Gastrocnemius medialis (tissue), 4 donors: ENCODE measurements at regions not wholly inside any gene's neighbourhood (a gene's known extent, or its start where the extent isn't known, plus 50 kb on each side); places are given as distances from the start of the nearest gene placed in this dataset.

Source experiments
- ATAC-seq, 2 donors: fragments of 150-250 bp; one replicate each; pipeline ENCODE4 v1.9.1; 2016
- DNase-seq, 2 donors: peaks; one replicate each; pipeline ENCODE4 v3.0.0-alpha.2; 2019
- H3K27ac ChIP-seq, 4 donors: fragments of 200-600 bp; sonication (generic); 1 replicate in 1 of 4; 2 replicates in 3 of 4; pipeline ENCODE4 v1.5.1; 2016 to 2018; ENCODE audit warnings: mild to moderate bottlenecking in 2 of 4, moderate library complexity in 1 of 4
- H3K27me3 ChIP-seq, 3 donors: fragments of 200-600 bp; sonication (generic) in 2 of 3; 1 replicate in 1 of 3; 2 replicates in 2 of 3; pipeline versions ENCODE4 v1.5.1 to v1.6.0; 2016 to 2019; ENCODE audit warnings: mild to moderate bottlenecking in 1 of 3, moderate library complexity in 1 of 3
- H3K36me3 ChIP-seq, 2 donors: fragments of 200-600 bp; sonication (generic) in 1 of 2; one replicate each; pipeline ENCODE4 v1.5.1; 2017 to 2018
- H3K4me1 ChIP-seq, 2 donors: fragments of 200-600 bp; sonication (generic) in 1 of 2; one replicate each; pipeline ENCODE4 v1.5.1; 2016 to 2017; ENCODE audit warnings: mild to moderate bottlenecking in 2 of 2
- H3K4me3 ChIP-seq, 4 donors: fragments of 200-600 bp; sonication (generic) in 3 of 4; 1 replicate in 1 of 4; 2 replicates in 3 of 4; pipeline ENCODE4 v1.5.1; 2016 to 2019; ENCODE audit warnings: mild to moderate bottlenecking in 2 of 4
- H3K9me3 ChIP-seq, 3 donors: fragments of 200-600 bp; sonication (generic) in 2 of 3; 1 replicate in 1 of 3; 2 replicates in 2 of 3; pipeline ENCODE4 v1.5.1; 2016 to 2019
- POLR2A ChIP-seq, 2 donors: fragments of 450-650 bp; IDR thresholded peaks; one replicate each; pipeline ENCODE4 v1.6.1; 2017; ENCODE audit warnings: antibody characterized with exemption in 2 of 2, mild to moderate bottlenecking in 2 of 2, moderate library complexity in 2 of 2
- in situ Hi-C, 4 donors: fragments of 200-750 bp; cut with MboI; loops; one replicate each; pipeline versions ENCODE4 v1.15.0 to v1.8.0; 2017; ENCODE audit warnings: low sequenced_read_pairs in 4 of 4
- intact Hi-C: fragments of 100-400 bp; cut with DNase I; formaldehyde crosslinking; loops from one replicate; pipeline ENCODE4 v1.15.1; 2023; ENCODE audit warnings: low total_unique reads
- TF ChIP-seq, protein P1 (sequence below), 5 experiments: fragments of 450-650 bp in 3 of 5; fragments of 200-600 bp in 2 of 5; sonication (generic) in 2 of 5; IDR thresholded peaks in 4 of 5; conservative IDR thresholded peaks in 1 of 5; 1 replicate in 4 of 5; 2 replicates in 1 of 5; pipeline ENCODE4 v1.5.1; 2016 to 2019; ENCODE audit warnings: antibody characterized with exemption in 5 of 5, mild to moderate bottlenecking in 3 of 5, moderate library complexity in 3 of 5

DNA sequence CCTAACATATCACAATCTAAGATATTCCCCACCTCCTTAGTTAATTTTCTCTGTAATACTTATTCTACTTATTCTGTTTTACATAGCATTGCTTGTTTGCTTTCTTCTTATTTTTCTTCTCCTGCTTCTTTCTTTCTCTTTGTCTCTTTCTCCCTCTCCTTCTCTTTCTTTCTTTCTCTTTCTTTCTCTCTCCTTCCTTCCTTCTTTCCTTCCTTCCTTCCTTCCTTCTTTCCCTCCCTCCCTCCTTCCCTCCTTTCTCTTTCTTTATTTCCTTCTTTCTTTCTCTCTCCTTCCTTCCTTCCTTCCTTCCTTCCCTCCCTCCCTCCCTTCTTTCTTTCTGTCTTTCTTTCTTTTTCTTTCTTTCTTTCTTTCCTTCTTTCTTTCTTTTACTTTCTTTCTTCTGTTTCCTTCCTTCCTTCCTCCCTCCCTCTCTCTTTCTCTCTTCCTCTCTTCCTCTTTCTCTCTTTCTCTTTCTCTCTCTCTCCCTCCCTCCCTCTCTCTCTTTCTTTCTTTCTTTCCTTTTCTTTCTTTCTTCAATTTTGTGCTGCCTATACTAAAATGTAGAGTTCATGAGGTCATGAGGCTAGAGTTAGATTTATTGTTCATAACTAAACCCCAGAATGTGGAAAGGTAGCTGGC lies 445.4 kb downstream of the GATA3 start:
- H3K27me3 ChIP-seq = no peaks in the 10 kb centered on the region
- H3K36me3 ChIP-seq = no peaks in the 10 kb centered on the region
- no peak overlapping the region for H3K4me3 ChIP-seq
- ATAC-seq (no peak), DNase-seq (no peak)
- H3K27ac ChIP-seq = no peak overlapping the region
- intact Hi-C loops = no loop called here
- no peak for TF ChIP-seq POLR2A (IDR thresholded peaks at IDR 0.05)
- TF ChIP-seq, protein P1, sequence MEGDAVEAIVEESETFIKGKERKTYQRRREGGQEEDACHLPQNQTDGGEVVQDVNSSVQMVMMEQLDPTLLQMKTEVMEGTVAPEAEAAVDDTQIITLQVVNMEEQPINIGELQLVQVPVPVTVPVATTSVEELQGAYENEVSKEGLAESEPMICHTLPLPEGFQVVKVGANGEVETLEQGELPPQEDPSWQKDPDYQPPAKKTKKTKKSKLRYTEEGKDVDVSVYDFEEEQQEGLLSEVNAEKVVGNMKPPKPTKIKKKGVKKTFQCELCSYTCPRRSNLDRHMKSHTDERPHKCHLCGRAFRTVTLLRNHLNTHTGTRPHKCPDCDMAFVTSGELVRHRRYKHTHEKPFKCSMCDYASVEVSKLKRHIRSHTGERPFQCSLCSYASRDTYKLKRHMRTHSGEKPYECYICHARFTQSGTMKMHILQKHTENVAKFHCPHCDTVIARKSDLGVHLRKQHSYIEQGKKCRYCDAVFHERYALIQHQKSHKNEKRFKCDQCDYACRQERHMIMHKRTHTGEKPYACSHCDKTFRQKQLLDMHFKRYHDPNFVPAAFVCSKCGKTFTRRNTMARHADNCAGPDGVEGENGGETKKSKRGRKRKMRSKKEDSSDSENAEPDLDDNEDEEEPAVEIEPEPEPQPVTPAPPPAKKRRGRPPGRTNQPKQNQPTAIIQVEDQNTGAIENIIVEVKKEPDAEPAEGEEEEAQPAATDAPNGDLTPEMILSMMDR (IDR thresholded peaks at IDR 0.05 in 4 of 5, conservative IDR thresholded peaks at IDR 0.05 in 1 of 5) = no peak
- H3K4me1 ChIP-seq = no peaks in the 10 kb centered on the region
- in situ Hi-C loops = no loop called here
- no peaks in the 10 kb centered on the region for H3K9me3 ChIP-seq

DNA sequence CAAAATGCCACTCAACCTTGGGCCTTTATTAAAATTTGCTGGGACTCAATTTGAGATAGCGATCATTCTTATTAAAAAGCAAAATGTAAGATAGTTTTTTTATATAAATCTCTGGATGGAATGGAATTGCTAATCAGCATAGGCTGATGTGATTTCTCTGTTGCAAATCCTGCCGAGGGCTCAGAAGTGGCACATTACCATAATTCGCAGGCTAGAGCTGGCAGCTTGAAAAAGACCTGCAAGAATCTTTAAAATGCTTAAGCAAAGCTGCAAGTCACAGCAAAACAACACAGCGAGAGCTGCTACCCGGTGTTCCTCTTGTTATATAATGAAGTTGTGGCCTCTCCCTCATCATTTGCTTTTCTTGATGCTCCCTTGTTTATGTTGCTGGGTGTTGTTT lies 448.1 kb downstream of the GATA3 start:
- intact Hi-C loops = no loop called here
- Histone ChIP-seq H3K27ac (no peak overlapping the region), H3K9me3 (no peaks in the 10 kb centered on the region), H3K27me3 (no peaks in the 10 kb centered on the region), H3K4me3 (no peak overlapping the region), H3K36me3 (no peaks in the 10 kb centered on the region), H3K4me1 (no peaks in the 10 kb centered on the region)
- ATAC-seq (no peak), DNase-seq (no peak)
- TF ChIP-seq, protein P1 (IDR thresholded peaks at IDR 0.05 in 4 of 5, conservative IDR thresholded peaks at IDR 0.05 in 1 of 5) = no peak
- TF ChIP-seq POLR2A (IDR thresholded peaks at IDR 0.05) = no peak
- in situ Hi-C loops = no loop called here

GRCh38 chr10:8504499-8504898 lies 450.0 kb downstream of the GATA3 start:
- ATAC-seq (no peak), DNase-seq (no peak)
- no peaks in the 10 kb centered on the region for H3K4me1 ChIP-seq
- H3K9me3 ChIP-seq = no peaks in the 10 kb centered on the region
- in situ Hi-C loops (no loop called here), intact Hi-C loops (no loop called here)
- no peak overlapping the region for H3K4me3 ChIP-seq
- no peaks in the 10 kb centered on the region for H3K36me3 ChIP-seq
- TF ChIP-seq, protein P1 (IDR thresholded peaks at IDR 0.05 in 4 of 5, conservative IDR thresholded peaks at IDR 0.05 in 1 of 5) = no peak
- TF ChIP-seq POLR2A (IDR thresholded peaks at IDR 0.05) = no peak
- H3K27ac ChIP-seq = no peak overlapping the region
- H3K27me3 ChIP-seq = no peaks in the 10 kb centered on the region

- intact Hi-C loops = no loop called here
- no peaks in the 10 kb centered on the region for H3K9me3 ChIP-seq
- no peaks in the 10 kb centered on the region for H3K27me3 ChIP-seq
- in situ Hi-C loops = no loop called here
- H3K27ac ChIP-seq = no peak overlapping the region
- ATAC-seq (no peak), DNase-seq (no peak)
- no peaks in the 10 kb centered on the region for H3K4me1 ChIP-seq
- no peaks in the 10 kb centered on the region for H3K36me3 ChIP-seq
- TF ChIP-seq, protein P1 (IDR thresholded peaks at IDR 0.05 in 4 of 5, conservative IDR thresholded peaks at IDR 0.05 in 1 of 5) = no peak
- TF ChIP-seq POLR2A (IDR thresholded peaks at IDR 0.05) = no peak
- no peak overlapping the region for H3K4me3 ChIP-seq
Measured at GRCh38 chr10:8507156-8507555, 452.7 kb downstream of the GATA3 start.

DNA sequence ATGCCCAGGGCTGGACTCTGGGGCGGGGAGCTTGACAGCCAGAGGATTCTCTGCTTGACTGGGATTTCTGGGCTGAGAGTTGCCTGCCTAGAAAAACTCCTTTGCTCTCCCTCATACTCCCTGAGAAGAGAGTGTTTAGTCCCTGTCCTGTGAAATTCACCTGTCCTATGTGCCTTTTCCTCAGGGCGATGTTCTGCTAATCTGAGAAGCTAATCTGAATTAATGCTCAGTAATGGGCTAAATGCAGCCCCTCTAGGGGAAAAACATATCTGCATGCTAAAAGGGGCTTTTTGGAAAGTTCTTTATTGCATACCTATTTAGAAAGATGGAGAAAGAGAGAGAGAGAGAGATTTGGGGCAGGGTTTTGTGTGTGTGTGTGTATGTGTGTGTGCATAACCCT lies 454.4 kb downstream of the GATA3 start:
- TF ChIP-seq, protein P1 (IDR thresholded peaks at IDR 0.05 in 4 of 5, conservative IDR thresholded peaks at IDR 0.05 in 1 of 5) = no peak
- no peak for TF ChIP-seq POLR2A (IDR thresholded peaks at IDR 0.05)
- Histone ChIP-seq H3K27me3 (no peaks in the 10 kb centered on the region), H3K9me3 (no peaks in the 10 kb centered on the region), H3K4me1 (no peaks in the 10 kb centered on the region), H3K4me3 (no peak overlapping the region), H3K27ac (no peak overlapping the region), H3K36me3 (no peaks in the 10 kb centered on the region)
- in situ Hi-C loops = no loop called here
- ATAC-seq = no peak
- intact Hi-C loops = no loop called here
- no peak for DNase-seq
